Colonic mucosa (tissue), 4 donors: ENCODE measurements at regions not wholly inside any gene's neighbourhood (a gene's known extent, or its start where the extent isn't known, plus 50 kb on each side); places are given as distances from the start of the nearest gene placed in this dataset.

Experiments
- DNase-seq: peaks from one replicate; pipeline ENCODE4 v3.0.0-alpha.2; 2020
- H3K27ac ChIP-seq: fragments of 200-600 bp; one replicate; pipeline ENCODE4 v1.8.0; 2021
- H3K27me3 ChIP-seq: fragments of 200-600 bp; one replicate; pipeline ENCODE4 v1.8.0; 2021
- H3K36me3 ChIP-seq: fragments of 200-600 bp; one replicate; pipeline ENCODE4 v1.8.0; 2021
- H3K4me1 ChIP-seq: fragments of 200-600 bp; one replicate; pipeline ENCODE4 v1.8.0; 2021; ENCODE audit warnings: mild to moderate bottlenecking
- H3K4me3 ChIP-seq: fragments of 200-600 bp; one replicate; pipeline ENCODE4 v1.8.0; 2021
- H3K9ac ChIP-seq, 2 donors: one replicate each; pipeline ENCODE4 v1.7.0; 2013; ENCODE audit warnings: control low read depth in 2 of 2, low read depth in 2 of 2, low read length in 2 of 2
- H3K9me3 ChIP-seq: fragments of 200-600 bp; one replicate; pipeline ENCODE4 v1.8.0; 2021
- CTCF ChIP-seq: fragments of 200-600 bp; IDR thresholded peaks from one replicate; pipeline ENCODE4 v1.8.0; 2022; ENCODE audit warnings: antibody characterized with exemption, mild to moderate bottlenecking
- intact Hi-C: fragments of 100-400 bp; cut with DNase I; formaldehyde crosslinking; loops from one replicate; pipeline ENCODE4 v1.14.1; 2022
- donor health status: healthy.
- donor health status: DM: no; HTN: no; CAD: no.
- donor health status: DM: no; HTN: no; CAD: no.

- no peak for DNase-seq
- no peak overlapping the region for H3K9ac ChIP-seq
- H3K27me3 ChIP-seq = no peaks in the 10 kb centered on the region
- TF ChIP-seq CTCF = no peak
- H3K4me3 ChIP-seq = no peak overlapping the region
- H3K4me1 ChIP-seq = no peaks in the 10 kb centered on the region
- intact Hi-C loops = no loop called here
- H3K36me3 ChIP-seq = no peaks in the 10 kb centered on the region
- no peaks in the 10 kb centered on the region for H3K9me3 ChIP-seq
- no peak overlapping the region for H3K27ac ChIP-seq
Measured at GRCh38 chr12:108455706-108456105, 59.4 kb upstream of the FICD start.

GRCh38 chr12:108454539-108455139 lies 60.4 kb upstream of the FICD start:
- Histone ChIP-seq H3K27ac (no peak overlapping the region), H3K9ac (no peak overlapping the region), H3K4me3 (no peak overlapping the region), H3K27me3 (no peaks in the 10 kb centered on the region), H3K36me3 (no peaks in the 10 kb centered on the region), H3K4me1 (no peaks in the 10 kb centered on the region), H3K9me3 (no peaks in the 10 kb centered on the region)
- intact Hi-C loops = no loop called here
- TF ChIP-seq CTCF = no peak
- DNase-seq = no peak

GRCh38 chr12:108449478-108449877 lies 65.6 kb upstream of the FICD start:
- H3K4me1 ChIP-seq = no peaks in the 10 kb centered on the region
- no peaks in the 10 kb centered on the region for H3K9me3 ChIP-seq
- DNase-seq = no peak
- no peak for TF ChIP-seq CTCF
- H3K9ac ChIP-seq = no peak overlapping the region
- no peaks in the 10 kb centered on the region for H3K36me3 ChIP-seq
- no peak overlapping the region for H3K27ac ChIP-seq
- H3K4me3 ChIP-seq = no peak overlapping the region
- intact Hi-C loops = no loop called here
- no peaks in the 10 kb centered on the region for H3K27me3 ChIP-seq

- no peaks in the 10 kb centered on the region for H3K27me3 ChIP-seq
- H3K36me3 ChIP-seq = no peaks in the 10 kb centered on the region
- H3K4me3 ChIP-seq = no peak overlapping the region
- no peak overlapping the region for H3K9ac ChIP-seq
- no peak for DNase-seq
- no peaks in the 10 kb centered on the region for H3K9me3 ChIP-seq
- no peaks in the 10 kb centered on the region for H3K4me1 ChIP-seq
- no peak overlapping the region for H3K27ac ChIP-seq
- intact Hi-C loops = no loop called here
- TF ChIP-seq CTCF = no peak
Measured at GRCh38 chr12:108448246-108448645, 66.8 kb upstream of the FICD start.

GRCh38 chr12:108447168-108447832 lies 67.8 kb upstream of the FICD start:
- TF ChIP-seq CTCF = no peak
- DNase-seq = no peak
- Histone ChIP-seq H3K9ac (no peak overlapping the region), H3K27me3 (no peaks in the 10 kb centered on the region), H3K4me3 (no peak overlapping the region), H3K36me3 (no peaks in the 10 kb centered on the region), H3K9me3 (no peaks in the 10 kb centered on the region), H3K4me1 (no peaks in the 10 kb centered on the region), H3K27ac (peak overlapping the region; percentile 38)
- intact Hi-C loops = no loop called here
